ENCODE measurements at regions not wholly inside any gene's neighbourhood (a gene's known extent, or its start where the extent isn't known, plus 50 kb on each side); places are given as distances from the start of the nearest gene placed in this dataset.

GRCh38 chr14:58740379-58740935 is 102.7 kb downstream of the DACT1 start:
- no peaks in the 10 kb centered on the region for H3K79me2 ChIP-seq (ENCODE audit: control insufficient read depth, insufficient read depth, low read length)
- intact Hi-C loops (cut with micrococcal nuclease) (no loop called here), dilution Hi-C loops (cut with MboI; ENCODE audit: extremely low pct_ligation_motif_present, low sequenced_read_pairs) (no loop called here)
- no peak overlapping the region for H3K4me2 ChIP-seq (ENCODE audit: insufficient read depth, low read length)
- no peaks in the 10 kb centered on the region for H3K9me3 ChIP-seq (replicated peaks; ENCODE audit: control insufficient read depth, insufficient read depth, low read length)
- H2AFZ ChIP-seq (ENCODE audit: low read depth, low read length): no peak overlapping the region
- BruUV-seq (replicated peaks): no TSS peak
- TF ChIP-seq POLR2AphosphoS5 (IDR thresholded peaks at IDR 0.05; ENCODE audit: insufficient read depth, low read depth, low read length) (no peak), EZH2 (IDR thresholded peaks at IDR 0.05; ENCODE audit: borderline replicate concordance, low read depth, low read length, severe bottlenecking) (no peak), CTCF (IDR thresholded peaks at IDR 0.05; ENCODE audit: extremely low read depth in 1 of 2, insufficient read depth in 1 of 2, low read depth in 1 of 2, low read length in 2 of 2) (no peak), GATA2 (IDR thresholded peaks at IDR 0.05; ENCODE audit: insufficient read depth, insufficient read length, low read depth, low read length) (no peak), JUN (IDR thresholded peaks at IDR 0.05; ENCODE audit: borderline replicate concordance, insufficient read depth, insufficient read length, low read depth) (no peak), FOS (IDR thresholded peaks at IDR 0.05; ENCODE audit: borderline replicate concordance, insufficient read depth, low read length) (no peak), MYC (IDR thresholded peaks at IDR 0.05; ENCODE audit: low read depth, low read length) (no peak), POLR2A (IDR thresholded peaks at IDR 0.05; ENCODE audit: low read depth, low read length) (no peak)
- TF ChIP-seq, protein P1, sequence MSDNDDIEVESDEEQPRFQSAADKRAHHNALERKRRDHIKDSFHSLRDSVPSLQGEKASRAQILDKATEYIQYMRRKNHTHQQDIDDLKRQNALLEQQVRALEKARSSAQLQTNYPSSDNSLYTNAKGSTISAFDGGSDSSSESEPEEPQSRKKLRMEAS (IDR thresholded peaks at IDR 0.05; ENCODE audit: insufficient read depth, insufficient read length): no peak
- H3K4me1 ChIP-seq (ENCODE audit: control insufficient read depth, extremely low read depth, insufficient read depth, low read length): no peaks in the 10 kb centered on the region
- no peak overlapping the region for H3K9ac ChIP-seq (replicated peaks; ENCODE audit: extremely low read depth, insufficient read depth, low read length)
- ChIA-PET POLR2A (no interaction called here), CTCF (no interaction called here)
- H3K27me3 ChIP-seq (ENCODE audit: control insufficient read depth in 2 of 2, insufficient read depth in 2 of 2, low read length in 2 of 2): peaks cover 0 to 1% of the 10 kb centered on the region in 2 experiments
- H3K36me3 ChIP-seq (ENCODE audit: control insufficient read depth in 2 of 2, extremely low read depth in 1 of 2, insufficient read depth in 2 of 2, low read length in 2 of 2): no peaks in the 10 kb centered on the region
- no peak overlapping the region for H3K4me3 ChIP-seq (replicated peaks in 1 of 3; ENCODE audit: insufficient read depth in 1 of 3, low read depth in 1 of 3, low read length in 3 of 3)
- FAIRE-seq (no peak), DNase-seq (ENCODE audit: low read depth, low spot score) (no peak)
- H4K20me1 ChIP-seq (replicated peaks; ENCODE audit: control insufficient read depth, extremely low read depth, insufficient read depth, low read length): no peaks in the 10 kb centered on the region
- no peaks in the 10 kb centered on the region for H3K9me1 ChIP-seq (replicated peaks; ENCODE audit: control insufficient read depth, extremely low read depth, insufficient read depth, low read length)
- no peak overlapping the region for H3K27ac ChIP-seq (ENCODE audit: insufficient read depth, low read depth, low read length)
